ENCODE measurements at regions not wholly inside any gene's neighbourhood (a gene's known extent, or its start where the extent isn't known, plus 50 kb on each side); places are given as distances from the start of the nearest gene placed in this dataset.

DNA sequence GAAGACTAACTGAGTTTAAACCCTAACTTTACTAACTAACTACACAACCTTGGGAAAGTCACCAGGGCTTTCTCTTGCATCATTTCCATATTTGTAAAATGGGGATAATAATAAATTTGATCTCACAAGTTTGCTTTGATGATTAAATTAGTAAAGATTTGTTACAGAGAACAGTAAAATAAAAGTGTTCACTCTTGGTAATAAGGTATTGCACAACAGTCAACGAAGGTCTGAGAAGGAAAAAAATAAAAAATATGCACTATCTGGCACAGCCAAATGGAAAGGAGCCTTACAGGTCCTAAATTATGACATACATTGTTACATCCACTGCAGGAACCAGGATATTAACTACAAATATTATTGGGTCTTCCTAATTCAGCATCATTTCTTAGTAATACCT lies 160.0 kb upstream of the TMEM161B start:
- H3K4me1 Mint-ChIP-seq, result peaks cover 5% of the 10 kb centered on the region

DNA sequence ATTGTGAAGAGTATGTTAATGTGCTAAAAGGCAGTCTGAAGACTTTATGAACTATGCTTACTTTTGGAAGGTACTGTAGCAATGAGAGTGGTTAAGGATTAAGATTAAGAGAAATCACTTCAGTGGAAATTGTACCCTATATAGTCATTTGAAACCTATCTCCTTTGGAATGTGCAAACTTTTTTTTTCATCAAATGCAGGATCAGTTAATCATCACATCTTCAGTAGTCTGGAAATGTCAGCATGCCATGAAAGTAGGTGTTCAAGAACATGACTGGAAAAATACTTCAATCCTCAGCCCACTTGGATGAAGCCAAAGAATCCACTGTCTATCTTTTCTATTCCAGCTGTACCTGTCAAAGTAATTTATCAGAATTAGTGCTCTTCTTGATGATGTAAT lies 157.8 kb upstream of the TMEM161B start:
- no peak for ATAC-seq
- Mint-ChIP-seq H3K36me3 (no peaks in the 10 kb centered on the region), H3K9me3 (no peaks in the 10 kb centered on the region), H3K4me3 (no peak overlapping the region), H3K4me1 (peaks cover 4% of the 10 kb centered on the region), H3K27me3 (ENCODE audit: low read depth) (no peaks in the 10 kb centered on the region), H3K27ac (no peak overlapping the region)
- no peak for DNase-seq (ENCODE audit: low spot score)
- ChIA-PET CTCF (no interaction called here), POLR2A (no interaction called here)
- TF ChIP-seq SOX15 (CRISPR knock-in tag; IDR thresholded peaks at IDR 0.05) (no peak), NFE2L1 (CRISPR knock-in tag; IDR thresholded peaks at IDR 0.05) (no peak), CREB1 (CRISPR knock-in tag; IDR thresholded peaks at IDR 0.05) (no peak)

More for the DNA sequence above, 160.0 kb upstream of the TMEM161B start:
- TF ChIP-seq EMX1 (CRISPR knock-in tag; IDR thresholded peaks at IDR 0.05) (no peak), MXD4 (CRISPR knock-in tag; IDR thresholded peaks at IDR 0.05; ENCODE audit: borderline replicate concordance) (no peak), FOXP1 (CRISPR knock-in tag; IDR thresholded peaks at IDR 0.05; ENCODE audit: borderline replicate concordance) (no peak), NR1H2 (CRISPR knock-in tag; IDR thresholded peaks at IDR 0.05) (no peak), ZNF423 (CRISPR knock-in tag; IDR thresholded peaks at IDR 0.05) (no peak), GTF2I (CRISPR knock-in tag; conservative IDR thresholded peaks at IDR 0.05) (no peak), ELF4 (CRISPR knock-in tag; IDR thresholded peaks at IDR 0.05; ENCODE audit: low read depth) (no peak), GABPB1 (CRISPR knock-in tag; IDR thresholded peaks at IDR 0.05) (no peak), ZNF317 (CRISPR knock-in tag; IDR thresholded peaks at IDR 0.05; ENCODE audit: borderline replicate concordance, low read depth) (no peak), CBFB (CRISPR knock-in tag; IDR thresholded peaks at IDR 0.05; ENCODE audit: low read depth) (no peak)
- TF ChIP-seq, protein P1, sequence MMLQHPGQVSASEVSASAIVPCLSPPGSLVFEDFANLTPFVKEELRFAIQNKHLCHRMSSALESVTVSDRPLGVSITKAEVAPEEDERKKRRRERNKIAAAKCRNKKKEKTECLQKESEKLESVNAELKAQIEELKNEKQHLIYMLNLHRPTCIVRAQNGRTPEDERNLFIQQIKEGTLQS (CRISPR knock-in tag; conservative IDR thresholded peaks at IDR 0.05), result no peak
- TF ChIP-seq, protein P2, sequence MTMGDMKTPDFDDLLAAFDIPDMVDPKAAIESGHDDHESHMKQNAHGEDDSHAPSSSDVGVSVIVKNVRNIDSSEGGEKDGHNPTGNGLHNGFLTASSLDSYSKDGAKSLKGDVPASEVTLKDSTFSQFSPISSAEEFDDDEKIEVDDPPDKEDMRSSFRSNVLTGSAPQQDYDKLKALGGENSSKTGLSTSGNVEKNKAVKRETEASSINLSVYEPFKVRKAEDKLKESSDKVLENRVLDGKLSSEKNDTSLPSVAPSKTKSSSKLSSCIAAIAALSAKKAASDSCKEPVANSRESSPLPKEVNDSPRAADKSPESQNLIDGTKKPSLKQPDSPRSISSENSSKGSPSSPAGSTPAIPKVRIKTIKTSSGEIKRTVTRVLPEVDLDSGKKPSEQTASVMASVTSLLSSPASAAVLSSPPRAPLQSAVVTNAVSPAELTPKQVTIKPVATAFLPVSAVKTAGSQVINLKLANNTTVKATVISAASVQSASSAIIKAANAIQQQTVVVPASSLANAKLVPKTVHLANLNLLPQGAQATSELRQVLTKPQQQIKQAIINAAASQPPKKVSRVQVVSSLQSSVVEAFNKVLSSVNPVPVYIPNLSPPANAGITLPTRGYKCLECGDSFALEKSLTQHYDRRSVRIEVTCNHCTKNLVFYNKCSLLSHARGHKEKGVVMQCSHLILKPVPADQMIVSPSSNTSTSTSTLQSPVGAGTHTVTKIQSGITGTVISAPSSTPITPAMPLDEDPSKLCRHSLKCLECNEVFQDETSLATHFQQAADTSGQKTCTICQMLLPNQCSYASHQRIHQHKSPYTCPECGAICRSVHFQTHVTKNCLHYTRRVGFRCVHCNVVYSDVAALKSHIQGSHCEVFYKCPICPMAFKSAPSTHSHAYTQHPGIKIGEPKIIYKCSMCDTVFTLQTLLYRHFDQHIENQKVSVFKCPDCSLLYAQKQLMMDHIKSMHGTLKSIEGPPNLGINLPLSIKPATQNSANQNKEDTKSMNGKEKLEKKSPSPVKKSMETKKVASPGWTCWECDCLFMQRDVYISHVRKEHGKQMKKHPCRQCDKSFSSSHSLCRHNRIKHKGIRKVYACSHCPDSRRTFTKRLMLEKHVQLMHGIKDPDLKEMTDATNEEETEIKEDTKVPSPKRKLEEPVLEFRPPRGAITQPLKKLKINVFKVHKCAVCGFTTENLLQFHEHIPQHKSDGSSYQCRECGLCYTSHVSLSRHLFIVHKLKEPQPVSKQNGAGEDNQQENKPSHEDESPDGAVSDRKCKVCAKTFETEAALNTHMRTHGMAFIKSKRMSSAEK (CRISPR knock-in tag; IDR thresholded peaks at IDR 0.05; ENCODE audit: borderline replicate concordance), result no peak
- Mint-ChIP-seq H3K27me3 (ENCODE audit: low read depth) (no peaks in the 10 kb centered on the region), H3K36me3 (no peaks in the 10 kb centered on the region), H3K27ac (no peak overlapping the region), H3K4me3 (no peak overlapping the region), H3K9me3 (no peaks in the 10 kb centered on the region)
- ATAC-seq, result no peak
- CTCF ChIA-PET, result no interaction called here
- no peak for DNase-seq (ENCODE audit: low spot score)
- POLR2A ChIA-PET, result no interaction called here

DNA sequence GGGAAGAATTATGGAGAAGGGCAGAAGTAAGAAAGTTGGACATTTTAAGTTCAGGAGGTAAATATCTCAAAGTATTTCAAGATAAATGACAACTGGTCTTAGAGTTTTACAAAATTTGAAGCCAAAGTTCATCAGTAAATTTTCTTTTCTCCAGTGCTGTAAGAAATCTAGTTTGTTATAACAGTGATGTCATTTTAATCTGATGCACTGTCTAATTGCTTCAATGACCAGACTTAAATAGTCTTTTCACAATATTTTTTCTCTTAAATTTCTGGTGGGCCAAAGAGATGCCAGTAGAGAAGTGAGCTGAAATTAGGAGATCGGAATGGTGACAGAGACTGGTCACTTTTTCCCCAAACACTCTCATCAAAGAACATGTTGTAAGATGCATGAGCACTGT lies 156.5 kb upstream of the TMEM161B start:
- no peaks in the 10 kb centered on the region for H3K9me3 Mint-ChIP-seq
- no peak overlapping the region for H3K27ac Mint-ChIP-seq
- H3K4me3 Mint-ChIP-seq, result no peak overlapping the region
- ATAC-seq (no peak), DNase-seq (ENCODE audit: low spot score) (no peak)
- no peaks in the 10 kb centered on the region for H3K36me3 Mint-ChIP-seq
- no peaks in the 10 kb centered on the region for H3K4me1 Mint-ChIP-seq
- TF ChIP-seq FOXP1 (CRISPR knock-in tag; IDR thresholded peaks at IDR 0.05; ENCODE audit: borderline replicate concordance), result no peak
- no peak for TF ChIP-seq KAT7 (CRISPR knock-in tag; IDR thresholded peaks at IDR 0.05; ENCODE audit: borderline replicate concordance)
- no peak for TF ChIP-seq ZNF121 (CRISPR knock-in tag; IDR thresholded peaks at IDR 0.05)
- no peak for TF ChIP-seq NFE2L1 (CRISPR knock-in tag; IDR thresholded peaks at IDR 0.05)
- TF ChIP-seq FOXK1 (CRISPR knock-in tag; IDR thresholded peaks at IDR 0.05), result no peak
- TF ChIP-seq CREB1 (CRISPR knock-in tag; IDR thresholded peaks at IDR 0.05), result no peak
- TF ChIP-seq ZNF423 (CRISPR knock-in tag; IDR thresholded peaks at IDR 0.05), result no peak
- TF ChIP-seq SP1 (CRISPR knock-in tag; conservative IDR thresholded peaks at IDR 0.05), result no peak
- TF ChIP-seq, protein P3, sequence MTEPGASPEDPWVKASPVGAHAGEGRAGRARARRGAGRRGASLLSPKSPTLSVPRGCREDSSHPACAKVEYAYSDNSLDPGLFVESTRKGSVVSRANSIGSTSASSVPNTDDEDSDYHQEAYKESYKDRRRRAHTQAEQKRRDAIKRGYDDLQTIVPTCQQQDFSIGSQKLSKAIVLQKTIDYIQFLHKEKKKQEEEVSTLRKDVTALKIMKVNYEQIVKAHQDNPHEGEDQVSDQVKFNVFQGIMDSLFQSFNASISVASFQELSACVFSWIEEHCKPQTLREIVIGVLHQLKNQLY (CRISPR knock-in tag; IDR thresholded peaks at IDR 0.05), result no peak
- TF ChIP-seq, protein P4, sequence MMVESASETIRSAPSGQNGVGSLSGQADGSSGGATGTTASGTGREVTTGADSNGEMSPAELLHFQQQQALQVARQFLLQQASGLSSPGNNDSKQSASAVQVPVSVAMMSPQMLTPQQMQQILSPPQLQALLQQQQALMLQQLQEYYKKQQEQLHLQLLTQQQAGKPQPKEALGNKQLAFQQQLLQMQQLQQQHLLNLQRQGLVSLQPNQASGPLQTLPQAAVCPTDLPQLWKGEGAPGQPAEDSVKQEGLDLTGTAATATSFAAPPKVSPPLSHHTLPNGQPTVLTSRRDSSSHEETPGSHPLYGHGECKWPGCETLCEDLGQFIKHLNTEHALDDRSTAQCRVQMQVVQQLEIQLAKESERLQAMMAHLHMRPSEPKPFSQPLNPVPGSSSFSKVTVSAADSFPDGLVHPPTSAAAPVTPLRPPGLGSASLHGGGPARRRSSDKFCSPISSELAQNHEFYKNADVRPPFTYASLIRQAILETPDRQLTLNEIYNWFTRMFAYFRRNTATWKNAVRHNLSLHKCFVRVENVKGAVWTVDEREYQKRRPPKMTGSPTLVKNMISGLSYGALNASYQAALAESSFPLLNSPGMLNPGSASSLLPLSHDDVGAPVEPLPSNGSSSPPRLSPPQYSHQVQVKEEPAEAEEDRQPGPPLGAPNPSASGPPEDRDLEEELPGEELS (CRISPR knock-in tag; IDR thresholded peaks at IDR 0.05), result no peak
- TF ChIP-seq ETV6 (CRISPR knock-in tag; IDR thresholded peaks at IDR 0.05), result no peak
- ChIA-PET CTCF (no interaction called here), POLR2A (interaction anchor here (0.6 kb wide), 1 partner anchor 36 kb away, joined by 4 read pairs; no protein-coding TSS in a partner anchor)
- H3K27me3 Mint-ChIP-seq (ENCODE audit: low read depth), result no peaks in the 10 kb centered on the region
